HCT116 (cell line): ENCODE measurements at regions not wholly inside any gene's neighbourhood (a gene's known extent, or its start where the extent isn't known, plus 50 kb on each side); places are given as distances from the start of the nearest gene placed in this dataset.

Source experiments
- ATAC-seq: fragments of 200-7000 bp; cut with Tn5 transposase; 2 replicates; pipeline ENCODE4 v1.9.1; 2020; ENCODE audit warnings: mild to moderate bottlenecking, moderate library complexity
- BruUV-seq: library from RNA; stranded (reverse); fragments of 400-500 nt; replicated peaks from 2 replicates; lab custom pipeline; 2021; lab: Mats Ljungman, UMichigan
- CTCF ChIA-PET: fragments of 300-600 bp; sonication (Branson Sonifier 250); formaldehyde crosslinking; loops from one replicate; lab custom pipeline; 2021; ENCODE audit warnings: antibody characterized with exemption; lab: Charles Lee
- POLR2A ChIA-PET: fragments of 300-600, 350-600 bp; sonication (Branson Sonifier 250); formaldehyde crosslinking; loops from one replicate; lab custom pipeline; 2021; ENCODE audit warnings: antibody characterized with exemption; lab: Charles Lee
- RAD21 ChIA-PET, 2 experiments: fragments of 300-600 bp; sonication (Branson Sonifier 250); formaldehyde crosslinking; loops; one replicate each; lab custom pipeline; 2023; ENCODE audit warnings: low total read pairs in 2 of 2; ENCODE audit not compliant: uncharacterized antibody in 2 of 2, unreplicated experiment in 2 of 2, low non-redundant PET in 1 of 2; lab: Charles Lee
- DNase-seq: peaks from one replicate; pipeline ENCODE4 v3.0.0-alpha.2; 2010; ENCODE audit warnings: low read depth, low spot score
- H2AFZ ChIP-seq: fragments of 200-600 bp; shearing (Covaris generic), sonication (generic); 2 replicates; pipeline ENCODE4 v1.6.1; 2017; ENCODE audit warnings: low read depth, mixed run types, mixed read lengths, antibody characterized with exemption, low read length; ENCODE audit not compliant: poor library complexity, severe bottlenecking
- H3K27ac ChIP-seq: 2 replicates; pipeline ENCODE4 v1.5.1; 2012; ENCODE audit warnings: low read depth, low read length
- H3K27me3 ChIP-seq: fragments of 200-600 bp; sonication (generic); 2 replicates; pipeline ENCODE4 v1.6.1; 2016; ENCODE audit warnings: mixed run types, low read length, mixed read lengths; ENCODE audit not compliant: insufficient read depth
- H3K36me3 ChIP-seq, 2 experiments: fragments of 200-500 bp in 1 of 2; fragments of 200-600 bp in 1 of 2; sonication (Bioruptor generic) in 1 of 2; sonication (generic) in 1 of 2; 2 replicates each; pipeline versions ENCODE4 v1.5.1 to v1.6.1; 2014 to 2016; ENCODE audit warnings: low read length in 2 of 2, inconsistent platforms in 1 of 2, mixed read lengths in 1 of 2, mixed run types in 1 of 2; ENCODE audit not compliant: insufficient read depth in 2 of 2, control insufficient read depth in 1 of 2
- H3K4me1 ChIP-seq, 2 experiments: fragments of 200-600 bp in 1 of 2; sonication (generic) in 1 of 2; 2 replicates each; pipeline versions ENCODE4 v1.5.1 to v1.6.1; 2012 to 2017; ENCODE audit warnings: low read length in 2 of 2, inconsistent platforms in 1 of 2, mild to moderate bottlenecking in 1 of 2, mixed read lengths in 1 of 2, mixed run types in 1 of 2, moderate library complexity in 1 of 2; ENCODE audit not compliant: insufficient read depth in 2 of 2, control insufficient read depth in 1 of 2
- H3K4me2 ChIP-seq: fragments of 200-600 bp; sonication (generic); 2 replicates; pipeline ENCODE4 v1.6.1; 2017; ENCODE audit warnings: mixed run types, low read length, mixed read lengths
- H3K4me3 ChIP-seq, 2 experiments: fragments of 200-600 bp in 1 of 2; sonication (generic) in 1 of 2; replicated peaks in 1 of 2; 2 replicates each; pipeline ENCODE4 v1.5.1; 2011 to 2016; ENCODE audit warnings: low read length in 2 of 2, control low read depth in 1 of 2, low read depth in 1 of 2, mild to moderate bottlenecking in 1 of 2, mixed read lengths in 1 of 2, mixed run types in 1 of 2
- H3K79me2 ChIP-seq: fragments of 200-600 bp; sonication (generic); 2 replicates; pipeline ENCODE4 v1.6.1; 2017; ENCODE audit warnings: mild to moderate bottlenecking, mixed run types, low read length, moderate library complexity, mixed read lengths; ENCODE audit not compliant: insufficient read depth
- H3K9ac ChIP-seq: fragments of 200-600 bp; sonication (generic); 2 replicates; pipeline ENCODE4 v1.6.1; 2016; ENCODE audit warnings: low read length, mixed read lengths
- H3K9me2 ChIP-seq: fragments of 200-600 bp; sonication (generic), shearing (Covaris generic); 2 replicates; pipeline ENCODE4 v1.6.1; 2017; ENCODE audit warnings: mixed run types, mild to moderate bottlenecking, moderate library complexity; ENCODE audit not compliant: insufficient read depth
- H3K9me3 ChIP-seq, 2 experiments: fragments of 200-500 bp in 1 of 2; fragments of 200-600 bp in 1 of 2; sonication (Bioruptor generic) in 1 of 2; sonication (generic) in 1 of 2; 2 replicates each; pipeline ENCODE4 v1.6.1; 2014 to 2017; ENCODE audit warnings: low read length in 2 of 2, mixed read lengths in 2 of 2, inconsistent platforms in 1 of 2, low read depth in 1 of 2, mild to moderate bottlenecking in 1 of 2, mixed run types in 1 of 2, moderate library complexity in 1 of 2; ENCODE audit not compliant: control insufficient read depth in 1 of 2, insufficient read depth in 1 of 2
- H4K20me1 ChIP-seq: fragments of 200-600 bp; sonication (generic), shearing (Covaris generic); 2 replicates; pipeline ENCODE4 v1.6.1; 2017; ENCODE audit warnings: mixed run types, mild to moderate bottlenecking, moderate library complexity; ENCODE audit not compliant: insufficient read depth
- CBX3 ChIP-seq: IDR thresholded peaks from 2 replicates; pipeline ENCODE4 v1.6.1; 2012; ENCODE audit warnings: low read depth
- TCF7L2 ChIP-seq: IDR thresholded peaks from 2 replicates; pipeline ENCODE4 v1.7.0; 2011; ENCODE audit warnings: borderline replicate concordance, inconsistent platforms; ENCODE audit not compliant: insufficient read depth, insufficient read length; ENCODE audit errors: extremely low read depth
- intact Hi-C: fragments of 100-400 bp; cut with micrococcal nuclease; formaldehyde crosslinking; loops from 2 replicates; pipeline ENCODE4 v1.10.0; 2022

- no peaks in the 10 kb centered on the region for H4K20me1 ChIP-seq
- no peaks in the 10 kb centered on the region for H3K9me3 ChIP-seq
- no peaks in the 10 kb centered on the region for H3K9me2 ChIP-seq
- no peaks in the 10 kb centered on the region for H3K36me3 ChIP-seq
- no peak overlapping the region for H3K4me3 ChIP-seq
- CTCF ChIA-PET = interaction anchor here (1.3 kb wide), 1 partner anchor 10 kb away, joined by 3 read pairs; no protein-coding TSS in a partner anchor
- peak; percentile 34 for TF ChIP-seq TCF7L2
- TF ChIP-seq CBX3 = no peak
- no TSS peak for BruUV-seq
- H3K27me3 ChIP-seq = no peaks in the 10 kb centered on the region
- no peak overlapping the region for H3K9ac ChIP-seq
- no peak overlapping the region; the same call in 1 of the 2 replicates for H3K27ac ChIP-seq
- intact Hi-C loops = no loop called here
- H3K79me2 ChIP-seq = no peaks in the 10 kb centered on the region
- no peak overlapping the region for H2AFZ ChIP-seq
- RAD21 ChIA-PET = no interaction called here
- peaks cover 48 to 50% of the 10 kb centered on the region in 2 experiments for H3K4me1 ChIP-seq
- DNase-seq (no peak), ATAC-seq (no peak)
- POLR2A ChIA-PET = interaction anchor here (1.1 kb wide), 1 partner anchor 58 kb away, joined by 3 read pairs; no protein-coding TSS in a partner anchor
- no peak overlapping the region for H3K4me2 ChIP-seq
Measured at GRCh38 chr14:54172114-54172513, 215.5 kb upstream of the BMP4 start.

DNA sequence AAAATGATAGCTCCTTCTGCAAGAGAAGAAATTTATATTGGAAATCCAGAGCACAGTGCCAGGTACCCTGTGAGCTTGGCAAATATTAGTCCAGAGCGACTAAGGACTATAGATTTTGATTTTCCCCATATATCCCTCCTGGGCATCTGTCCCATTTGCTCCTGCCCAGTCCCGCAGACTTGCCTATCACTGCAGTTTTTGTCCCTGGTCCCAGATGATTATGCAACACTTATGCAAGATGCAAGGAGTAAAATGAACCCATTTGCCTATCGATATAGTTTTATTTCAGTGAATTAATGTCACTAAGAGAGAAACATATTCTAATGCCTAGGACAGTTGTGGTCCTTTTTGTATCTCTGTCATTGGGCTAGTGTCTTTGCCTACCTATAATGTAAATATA is 215.9 kb upstream of the BMP4 start:
- ATAC-seq = no peak

More for the DNA sequence above, 215.9 kb upstream of the BMP4 start:
- Histone ChIP-seq H3K4me1 (peaks cover 51 to 55% of the 10 kb centered on the region in 2 experiments), H2AFZ (no peak overlapping the region), H3K9ac (no peak overlapping the region), H3K79me2 (no peaks in the 10 kb centered on the region), H3K4me2 (no peak overlapping the region), H3K27me3 (no peaks in the 10 kb centered on the region), H3K27ac (no peak overlapping the region), H3K36me3 (no peaks in the 10 kb centered on the region), H4K20me1 (no peaks in the 10 kb centered on the region), H3K9me3 (no peaks in the 10 kb centered on the region), H3K9me2 (no peaks in the 10 kb centered on the region), H3K4me3 (no peak overlapping the region)
- RAD21 ChIA-PET = no interaction called here
- TF ChIP-seq CBX3 = no peak
- no TSS peak for BruUV-seq
- no peak for DNase-seq
- intact Hi-C loops = no loop called here
- POLR2A ChIA-PET = no interaction called here
- CTCF ChIA-PET = interaction anchor here (1.3 kb wide), 1 partner anchor 10 kb away, joined by 3 read pairs; no protein-coding TSS in a partner anchor
